GM04504 (cell line): ENCODE measurements at regions not wholly inside any gene's neighbourhood (a gene's known extent, or its start where the extent isn't known, plus 50 kb on each side); places are given as distances from the start of the nearest gene placed in this dataset.
"Not testable (repeated sequence)": the region's sequence is repeated elsewhere in the genome, so short reads cannot be mapped to it uniquely, and the experiment has no call there.

Experiments
- DNase-seq: peaks from one replicate; pipeline ENCODE4 v3.0.0-alpha.2; 2012; ENCODE audit warnings: low read depth

DNA sequence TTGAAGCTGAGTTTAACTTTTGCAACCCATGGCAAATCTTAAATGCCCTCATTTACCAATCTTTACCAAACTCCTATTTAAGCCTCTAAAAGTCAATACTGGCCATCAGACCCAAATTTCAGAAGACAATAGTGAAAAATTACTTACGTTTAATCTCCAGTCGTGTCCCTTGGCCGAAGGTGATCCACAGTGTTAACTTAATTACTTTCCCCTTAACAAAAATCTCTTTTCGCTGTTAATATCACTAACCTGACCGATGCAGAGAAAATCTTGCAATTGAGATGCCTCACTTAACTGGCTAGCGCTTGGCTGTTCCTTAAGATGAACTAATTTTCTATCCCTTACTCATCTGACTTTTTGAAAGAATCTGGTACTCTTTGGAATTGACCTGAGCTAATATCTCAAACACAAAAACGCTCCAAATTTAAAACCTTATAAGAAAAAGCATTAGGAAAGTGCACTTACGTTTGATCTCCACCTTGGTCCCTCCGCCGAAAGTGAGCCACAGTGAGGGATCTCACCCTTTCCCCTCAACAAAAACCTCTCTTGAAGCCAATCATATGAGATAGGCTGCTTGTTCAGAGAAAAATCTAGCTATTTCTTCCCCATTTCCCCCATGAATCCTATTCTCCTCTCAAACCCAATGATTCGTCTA is 169.1 kb downstream of the RPIA start:
- no peak for DNase-seq

- DNase-seq: no peak
These were observed 174.4 kb downstream of the RPIA start for GRCh38 chr2:88865801-88866371.

DNA sequence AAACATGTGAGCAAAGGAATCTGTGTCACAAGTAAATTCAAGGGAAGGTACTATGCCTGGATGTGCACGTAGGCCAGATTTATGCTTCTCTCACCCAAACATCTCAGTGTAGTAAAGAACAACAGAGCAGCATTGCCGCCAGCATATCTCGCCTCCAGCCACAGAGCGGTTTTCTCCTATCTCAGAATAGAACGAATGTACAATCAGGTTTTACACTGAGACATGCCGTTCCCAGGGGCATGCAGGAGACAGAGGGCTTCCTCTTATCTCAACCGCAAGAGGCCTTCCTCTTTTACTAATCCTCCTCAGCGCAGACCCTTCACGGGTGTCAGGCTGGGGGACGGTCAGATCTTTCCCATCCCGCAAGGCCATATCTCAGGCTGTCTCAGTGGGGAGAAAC is 175.3 kb downstream of the RPIA start:
- DNase-seq: no peak

- DNase-seq: no peak
These were observed 177.4 kb downstream of the RPIA start for GRCh38 chr2:88868861-88869260.

DNA sequence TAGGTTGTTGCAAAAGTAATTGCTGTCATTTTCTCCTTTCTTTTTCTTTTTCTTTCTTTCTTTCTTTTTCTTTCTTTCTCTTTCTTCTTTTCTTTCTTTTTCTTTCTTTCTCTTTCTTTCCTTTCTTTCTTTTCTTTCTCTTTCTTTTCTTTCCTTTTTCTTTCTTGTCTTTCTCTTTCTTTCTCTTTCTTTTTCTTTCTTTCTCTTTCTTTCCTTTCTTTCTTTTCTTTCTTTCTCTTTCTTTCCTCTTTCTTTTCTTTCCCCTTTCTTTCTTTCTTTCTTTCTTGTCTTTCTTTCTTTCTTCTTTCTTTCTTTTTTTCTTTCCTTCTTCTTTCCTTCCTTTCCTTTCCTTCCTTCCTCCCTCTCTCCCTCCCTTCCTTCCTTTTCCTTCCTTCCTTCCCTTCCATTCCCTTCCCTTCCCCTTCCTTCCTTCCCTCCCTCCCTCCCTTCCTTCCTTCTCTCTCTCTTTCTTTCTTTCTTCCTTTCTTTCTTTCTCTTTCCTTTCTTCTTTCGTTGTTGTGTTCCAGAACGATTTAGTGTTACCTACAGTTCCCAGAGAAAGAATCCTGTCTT is 178.9 kb downstream of the RPIA start:
- no peak for DNase-seq

DNA sequence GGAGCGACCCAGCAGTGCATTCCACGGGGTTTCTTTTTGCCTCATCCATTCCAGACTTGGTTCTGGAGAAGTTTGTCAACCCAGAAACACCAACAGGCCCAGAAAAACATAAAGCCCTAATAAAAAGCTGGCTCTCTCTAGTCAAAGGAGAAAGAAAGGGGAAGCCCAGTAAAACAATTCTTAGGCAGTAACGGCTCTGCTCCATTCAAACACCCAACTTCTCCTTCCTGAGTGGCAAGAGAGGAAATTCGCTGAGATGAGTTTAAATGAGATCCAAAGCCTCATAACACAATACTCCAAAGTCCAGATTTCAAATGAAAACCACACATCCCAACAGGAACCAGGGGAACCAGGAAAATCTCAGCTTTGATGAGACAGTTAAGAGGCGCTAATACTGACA is 179.9 kb downstream of the RPIA start:
- DNase-seq: no peak

DNA sequence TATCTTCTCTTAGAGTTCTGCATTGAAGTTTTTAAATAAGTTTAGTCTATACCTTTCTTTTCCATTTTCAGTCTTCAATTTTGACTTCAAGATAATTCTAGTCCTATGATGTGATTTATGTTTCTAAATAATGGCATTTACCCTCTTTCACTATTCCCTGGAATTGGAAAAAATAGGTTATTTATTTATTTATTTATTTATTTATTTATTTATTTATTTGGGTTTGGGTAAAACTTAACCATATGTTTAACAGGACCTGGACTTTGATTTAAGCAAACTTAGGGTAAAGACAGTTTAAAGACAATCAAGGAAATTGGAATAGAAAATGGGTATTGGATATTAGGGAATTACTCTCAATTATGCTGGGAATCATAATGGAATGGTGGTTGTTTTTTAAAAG is 182.1 kb downstream of the RPIA start:
- DNase-seq: no peak

DNA sequence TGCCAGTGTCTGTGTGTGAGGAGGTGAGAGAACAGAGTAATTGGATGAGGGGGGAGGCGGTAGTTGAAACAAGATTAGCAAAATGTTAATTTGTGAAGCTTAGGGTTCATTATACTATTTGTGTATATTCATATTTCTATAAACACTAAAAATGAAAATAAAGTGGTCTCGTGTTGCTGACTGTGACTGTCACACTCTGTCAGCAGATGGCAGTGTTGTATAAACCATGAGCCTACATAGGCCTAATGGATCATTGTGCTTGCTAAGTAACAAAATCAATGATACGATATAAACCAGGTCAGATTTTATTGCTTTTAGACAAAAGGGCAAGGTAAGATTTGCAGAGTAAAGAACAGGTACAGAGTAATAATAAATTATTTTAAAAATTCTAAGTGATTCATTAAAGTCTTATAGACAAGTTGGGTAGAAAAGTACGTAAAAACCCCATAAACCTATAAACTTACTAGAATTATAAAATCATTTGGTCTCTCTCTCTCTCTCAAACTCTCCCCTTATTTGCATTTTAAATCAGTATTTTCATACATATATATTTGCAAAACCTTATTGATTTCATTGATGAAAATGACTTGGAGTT is 182.7 kb downstream of the RPIA start:
- DNase-seq: peak; percentile 14

DNA sequence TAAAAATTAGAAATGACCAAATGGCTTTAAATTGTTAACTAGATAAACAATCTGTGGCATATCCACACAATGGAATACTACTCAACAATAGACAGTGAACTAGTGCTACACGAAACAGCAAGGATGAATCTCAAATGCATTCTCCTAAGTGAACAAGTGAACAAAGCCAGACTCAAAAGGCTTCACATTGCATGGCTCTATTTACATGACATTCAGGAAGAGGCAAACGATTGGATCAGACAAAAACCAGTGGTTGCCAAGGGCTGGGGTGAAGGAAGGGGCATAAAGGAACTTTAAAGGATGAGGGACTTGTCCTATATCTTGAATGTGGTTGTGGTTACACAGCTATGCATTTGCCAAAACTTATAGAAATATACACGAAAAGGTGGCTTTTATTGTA is 184.3 kb downstream of the RPIA start:
- DNase-seq: no peak

DNA sequence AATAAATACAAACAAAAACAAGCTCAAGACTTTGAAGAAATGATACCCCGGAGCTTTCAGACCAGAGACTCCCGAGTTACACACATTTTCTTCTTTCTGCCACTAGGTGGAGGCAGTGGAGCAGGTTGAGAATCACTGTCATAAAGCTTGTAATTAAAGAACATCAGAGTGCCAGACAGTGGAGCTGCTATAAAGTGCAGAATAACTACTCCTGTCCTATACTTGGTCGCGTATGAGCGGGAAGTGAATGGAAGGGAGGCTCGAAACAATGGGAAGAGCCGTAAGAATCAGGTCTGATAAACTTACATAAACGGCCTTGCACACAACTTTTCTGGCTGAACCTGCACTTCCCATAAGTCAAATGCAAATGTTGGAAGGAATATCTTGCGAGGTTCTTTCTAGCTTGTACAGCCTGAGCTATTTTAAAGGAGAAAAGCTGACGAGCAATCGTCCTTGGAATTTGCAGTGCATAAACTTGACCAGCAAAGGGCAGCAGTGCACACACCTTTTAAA is 189.0 kb downstream of the RPIA start:
- peak; percentile 22 for DNase-seq

DNA sequence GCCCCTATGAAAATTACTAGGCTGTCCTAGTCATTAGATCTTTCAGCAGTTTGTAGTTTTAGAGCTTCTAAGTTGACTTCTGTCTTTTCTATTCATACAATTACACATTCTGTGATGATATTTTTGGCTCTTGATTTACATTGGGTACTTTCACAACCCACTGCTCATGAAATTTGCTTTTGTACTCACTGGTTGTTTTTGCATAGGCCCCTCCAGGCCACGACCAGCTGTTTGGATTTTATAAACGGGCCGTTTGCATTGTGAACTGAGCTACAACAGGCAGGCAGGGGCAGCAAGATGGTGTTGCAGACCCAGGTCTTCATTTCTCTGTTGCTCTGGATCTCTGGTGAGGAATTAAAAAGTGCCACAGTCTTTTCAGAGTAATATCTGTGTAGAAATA is 193.8 kb downstream of the RPIA start:
- no peak for DNase-seq

DNA sequence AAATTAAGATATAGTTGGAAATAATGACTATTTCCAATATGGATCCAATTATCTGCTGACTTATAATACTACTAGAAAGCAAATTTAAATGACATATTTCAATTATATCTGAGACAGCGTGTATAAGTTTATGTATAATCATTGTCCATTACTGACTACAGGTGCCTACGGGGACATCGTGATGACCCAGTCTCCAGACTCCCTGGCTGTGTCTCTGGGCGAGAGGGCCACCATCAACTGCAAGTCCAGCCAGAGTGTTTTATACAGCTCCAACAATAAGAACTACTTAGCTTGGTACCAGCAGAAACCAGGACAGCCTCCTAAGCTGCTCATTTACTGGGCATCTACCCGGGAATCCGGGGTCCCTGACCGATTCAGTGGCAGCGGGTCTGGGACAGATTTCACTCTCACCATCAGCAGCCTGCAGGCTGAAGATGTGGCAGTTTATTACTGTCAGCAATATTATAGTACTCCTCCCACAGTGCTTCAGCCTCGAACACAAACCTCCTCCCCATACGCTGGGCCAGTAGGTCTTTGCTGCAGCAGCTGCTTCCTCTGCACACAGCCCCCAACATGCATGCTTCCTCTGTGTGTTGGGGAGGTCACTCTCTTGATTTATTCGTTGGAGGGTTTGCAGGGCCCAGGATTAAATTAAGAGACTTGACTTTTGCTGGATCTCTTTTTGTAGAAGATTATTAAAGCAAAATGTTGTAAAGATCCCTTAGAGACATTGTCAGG is 194.4 kb downstream of the RPIA start:
- no peak for DNase-seq

- not testable (repeated sequence) for DNase-seq
These were observed 196.0 kb downstream of the RPIA start for GRCh38 chr2:88887466-88887865.

DNA sequence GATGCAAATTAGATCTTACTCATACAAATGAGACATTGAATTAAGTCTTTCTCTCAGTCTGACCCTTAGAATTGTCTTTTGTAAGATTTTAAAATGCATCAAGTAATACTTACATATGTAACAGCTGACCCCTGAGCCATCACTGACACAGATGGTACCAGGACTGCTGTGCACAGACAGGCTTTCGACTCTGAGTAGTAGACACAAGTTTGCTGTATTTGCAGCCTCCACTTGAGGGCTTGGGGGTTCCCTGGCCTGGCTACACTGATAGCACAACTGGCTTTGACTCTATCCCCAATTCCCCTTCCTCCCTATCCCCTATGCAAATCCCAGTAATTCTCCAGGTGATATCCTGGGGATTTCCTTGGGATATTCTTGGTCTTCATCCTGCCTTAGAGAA is 200.7 kb downstream of the RPIA start:
- no peak for DNase-seq

DNA sequence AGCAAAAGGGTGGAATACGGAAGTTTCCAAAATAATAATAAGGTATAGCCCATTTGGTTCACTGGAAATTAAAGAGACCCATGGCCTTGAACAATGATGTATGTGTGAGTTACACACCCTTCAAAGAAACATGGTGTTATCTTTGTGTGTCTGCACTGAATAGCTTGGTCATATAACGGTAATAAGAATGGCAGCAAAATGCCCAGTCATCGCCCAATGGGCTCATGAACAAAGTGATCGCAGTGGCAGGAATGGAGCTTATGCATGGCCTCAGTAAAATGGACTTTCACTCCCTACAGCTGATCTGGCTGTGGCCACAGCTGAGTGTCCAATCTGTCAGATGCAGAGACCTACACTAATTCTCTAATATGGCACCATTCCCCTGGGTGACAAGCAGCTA is 201.3 kb downstream of the RPIA start:
- no peak for DNase-seq

DNA sequence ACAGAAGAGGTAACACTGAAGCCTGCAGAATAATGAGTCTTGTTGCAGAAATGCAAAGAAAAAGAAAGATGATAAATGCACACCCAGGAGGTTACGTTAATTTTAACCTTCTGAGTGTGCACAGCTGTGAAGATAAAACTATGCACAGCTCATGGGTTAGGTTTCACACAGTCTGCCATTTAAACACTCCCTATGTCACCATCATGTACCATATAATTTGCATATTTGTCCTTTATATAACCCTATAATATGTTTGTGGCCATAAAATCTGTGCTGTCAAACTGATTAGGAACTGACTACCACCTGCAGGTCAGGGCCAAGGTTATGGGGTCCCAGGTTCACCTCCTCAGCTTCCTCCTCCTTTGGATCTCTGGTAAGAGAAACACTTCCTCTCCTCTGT is 205.5 kb downstream of the RPIA start:
- no peak for DNase-seq

- DNase-seq: no peak
These were observed 206.2 kb downstream of the RPIA start for GRCh38 chr2:88897715-88898114.

GRCh38 chr2:88903749-88904353 is 212.4 kb downstream of the RPIA start:
- no peak for DNase-seq

DNA sequence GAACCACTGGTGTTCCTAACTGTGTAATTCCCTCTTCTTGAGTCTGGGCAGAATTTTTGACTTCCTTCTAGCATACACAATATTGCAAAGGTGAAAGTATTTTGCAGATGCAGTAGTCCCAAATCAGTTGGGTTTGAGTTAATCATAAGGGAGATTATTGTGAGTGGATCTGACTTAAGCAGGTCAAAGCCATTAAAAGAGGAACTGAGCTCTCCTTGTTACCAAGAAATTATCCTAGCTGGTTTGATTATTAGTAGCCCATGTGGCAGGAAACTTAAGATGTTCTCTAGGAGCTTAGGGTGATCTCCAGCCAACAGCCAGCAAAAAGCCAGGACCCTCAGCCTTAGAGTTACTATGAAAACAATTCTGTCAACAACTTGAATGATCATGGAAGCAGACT is 221.8 kb downstream of the RPIA start:
- DNase-seq: no peak

DNA sequence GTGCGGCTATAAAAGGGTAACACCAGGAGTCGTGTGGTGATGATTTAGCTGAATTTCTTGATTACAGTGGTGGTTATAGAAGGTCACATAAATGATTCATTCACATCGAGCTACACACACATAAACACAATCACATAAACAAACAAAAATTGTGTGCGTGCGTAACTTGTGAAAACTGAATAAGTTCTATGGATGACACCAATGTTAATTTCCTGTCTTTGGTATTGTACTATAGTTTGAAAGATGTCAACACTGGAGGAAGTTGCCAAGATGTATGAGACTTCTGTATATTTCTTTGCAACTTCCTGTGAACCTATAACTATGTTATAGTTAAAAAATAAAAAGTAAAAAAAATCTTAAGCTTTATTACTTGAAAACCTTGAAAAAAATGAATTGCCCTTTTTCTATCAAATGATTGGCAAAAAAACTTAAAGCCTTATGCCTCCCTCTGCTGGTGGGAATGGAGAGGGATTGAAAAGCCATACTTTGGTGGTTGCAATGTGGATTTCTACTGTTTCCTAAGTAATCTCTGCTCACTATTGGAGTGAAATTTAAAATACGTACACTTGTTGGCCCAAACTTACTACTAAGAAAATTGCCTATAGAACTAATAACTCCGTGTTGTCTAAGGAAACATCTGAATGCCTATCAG is 227.7 kb downstream of the RPIA start:
- DNase-seq: no peak

- not testable (repeated sequence) for DNase-seq
These were observed 228.9 kb downstream of the RPIA start for GRCh38 chr2:88920399-88920798.

DNA sequence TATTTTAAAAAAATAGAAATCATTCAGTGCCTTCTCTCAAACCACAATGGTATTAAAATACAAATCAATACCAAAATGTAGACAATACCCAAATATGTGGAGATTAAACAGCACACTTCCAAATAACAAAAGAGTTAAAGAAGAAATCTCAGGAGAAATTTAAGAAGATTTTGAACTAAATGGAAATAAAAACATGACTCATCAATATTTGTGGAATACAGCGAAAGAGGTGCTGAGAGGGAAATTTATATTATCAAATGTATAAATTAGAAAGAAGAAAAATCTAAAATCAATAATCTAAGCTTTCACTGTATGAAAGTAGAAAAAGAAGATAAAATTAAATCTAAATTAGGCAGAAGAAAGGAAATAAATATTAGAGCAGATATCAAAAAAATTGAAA is 233.1 kb downstream of the RPIA start:
- no peak for DNase-seq
